Brain pericyte (primary cell): ENCODE measurements at regions not wholly inside any gene's neighbourhood (a gene's known extent, or its start where the extent isn't known, plus 50 kb on each side); places are given as distances from the start of the nearest gene placed in this dataset.

Experiments
- DNase-seq: peaks from one replicate; pipeline ENCODE4 v3.0.0-alpha.2; 2012; ENCODE audit warnings: low read depth, low spot score

- DNase-seq, result no peak
Measured at GRCh38 chr3:34957677-34958076, 681.6 kb upstream of the ARPP21 start.

DNA sequence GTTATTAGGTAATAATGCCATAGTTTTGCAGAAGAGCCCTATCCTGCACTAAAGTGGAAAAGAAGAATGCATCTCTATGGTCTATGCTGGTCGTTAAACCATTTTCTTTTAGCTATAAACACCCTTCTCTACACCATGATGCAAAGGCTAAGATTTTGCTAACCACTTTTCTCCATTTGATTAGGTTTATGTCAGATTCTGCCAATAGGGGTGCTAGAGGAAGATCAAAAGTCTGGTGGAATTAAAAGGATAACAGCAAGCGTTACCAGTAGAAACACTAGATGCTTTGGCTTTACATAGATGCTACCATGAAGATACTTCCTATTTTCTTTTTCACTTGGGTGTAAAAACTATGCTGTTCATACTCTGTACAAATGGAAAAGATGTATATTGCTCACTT is 669.8 kb upstream of the ARPP21 start:
- no peak for DNase-seq

GRCh38 chr3:34972481-34972880 is 666.8 kb upstream of the ARPP21 start:
- no peak for DNase-seq

- DNase-seq, result no peak
Measured at GRCh38 chr3:34973586-34973985, 665.7 kb upstream of the ARPP21 start.

GRCh38 chr3:34983631-34984030 is 655.7 kb upstream of the ARPP21 start:
- DNase-seq, result no peak

GRCh38 chr3:34988296-34988695 is 651.0 kb upstream of the ARPP21 start:
- DNase-seq, result no peak

- no peak for DNase-seq
Measured at GRCh38 chr3:34995796-34996430, 643.4 kb upstream of the ARPP21 start.

DNA sequence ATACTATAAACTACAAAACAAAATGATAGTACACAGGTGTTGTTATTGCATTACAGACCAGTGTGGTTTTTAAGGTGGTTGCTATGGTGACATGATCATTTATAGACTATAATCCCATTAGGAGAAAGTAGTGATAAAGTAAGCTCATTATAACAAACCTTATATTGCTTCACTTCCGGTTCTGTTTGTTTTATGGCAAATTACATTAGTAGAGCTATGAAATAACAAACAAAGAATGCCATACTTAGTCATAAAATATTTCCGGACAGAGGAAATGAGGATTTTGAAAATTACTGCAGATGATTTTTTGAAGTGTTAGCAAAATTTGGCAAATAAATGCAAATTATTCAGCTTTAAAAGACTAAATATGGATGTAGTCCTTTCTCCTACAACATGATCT is 640.4 kb upstream of the ARPP21 start:
- no peak for DNase-seq

- DNase-seq, result no peak
Measured at GRCh38 chr3:35012214-35012613, 627.1 kb upstream of the ARPP21 start.

DNA sequence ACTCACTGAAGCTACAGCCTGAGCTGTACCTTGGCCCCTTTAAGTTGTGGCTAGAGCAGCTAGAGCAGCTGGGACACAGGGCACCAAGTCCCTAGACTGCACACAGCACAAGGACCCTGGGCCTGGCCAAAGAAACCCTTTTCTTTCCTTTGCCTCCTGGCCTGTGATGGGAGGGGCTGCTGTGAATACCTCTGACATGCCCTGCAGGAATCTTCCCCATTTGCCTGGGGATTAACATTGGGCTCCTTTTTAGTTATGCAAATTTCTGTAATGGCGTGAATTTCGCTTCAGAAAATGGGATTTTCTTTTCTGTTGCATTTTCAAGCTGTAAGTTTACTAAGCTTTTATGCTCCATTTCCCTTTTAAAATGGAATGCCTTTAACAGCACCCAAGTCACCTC is 611.2 kb upstream of the ARPP21 start:
- no peak for DNase-seq

DNA sequence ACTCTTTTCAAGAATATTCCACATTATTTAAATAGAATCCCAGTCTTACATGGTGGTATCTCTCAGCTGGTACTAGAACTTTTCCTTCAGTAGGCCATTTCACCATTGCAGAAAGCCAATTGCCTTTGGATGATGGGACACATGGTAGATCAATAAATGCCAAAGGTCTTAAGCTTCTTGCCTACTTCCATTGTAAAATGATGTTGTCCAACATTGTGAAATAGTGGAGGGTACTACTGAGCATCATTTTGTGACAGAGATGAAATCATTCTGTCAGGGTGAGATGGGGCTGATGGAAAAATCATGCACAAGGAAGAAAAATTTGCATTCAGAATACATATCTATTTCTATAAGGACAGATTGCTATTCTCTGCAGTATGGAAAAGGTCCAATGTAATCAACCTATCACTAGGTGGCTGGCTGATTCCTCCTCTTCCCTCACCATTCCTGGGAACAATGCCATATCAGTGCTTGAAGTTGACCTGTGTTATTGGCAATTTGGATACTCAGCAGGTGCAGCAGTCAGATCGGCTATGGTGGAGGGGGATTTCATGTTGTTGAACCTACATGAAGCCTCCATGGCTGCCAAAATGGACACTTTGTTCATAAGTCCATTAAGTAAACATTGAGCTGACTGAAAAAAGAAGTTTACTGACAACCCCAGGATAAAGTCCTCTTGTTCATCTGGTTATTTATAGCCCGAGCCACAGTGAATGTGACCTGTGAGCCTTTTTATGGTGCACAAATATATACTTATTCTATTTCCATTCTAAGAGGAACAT is 596.9 kb upstream of the ARPP21 start:
- DNase-seq, result no peak

GRCh38 chr3:35043040-35043439 is 596.3 kb upstream of the ARPP21 start:
- no peak for DNase-seq

- no peak for DNase-seq
Measured at GRCh38 chr3:35044190-35044589, 595.1 kb upstream of the ARPP21 start.

DNA sequence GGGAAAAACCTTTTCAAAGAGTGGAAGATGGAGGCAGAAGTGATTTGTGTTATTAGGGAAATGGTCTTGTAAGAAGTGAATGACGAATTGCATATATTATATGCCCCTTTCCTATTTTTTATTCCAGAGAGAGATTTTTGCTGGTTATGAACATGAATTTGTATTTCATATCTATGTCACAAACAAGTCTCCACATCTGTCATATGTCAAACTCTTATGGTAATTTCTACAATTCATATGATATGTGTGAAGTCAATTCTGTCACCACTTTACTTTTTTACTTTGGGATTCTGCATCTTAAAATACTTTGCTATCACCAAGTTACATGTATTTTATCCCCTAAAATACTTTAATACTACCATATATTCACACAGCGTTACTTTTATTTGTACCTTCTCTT is 594.2 kb upstream of the ARPP21 start:
- DNase-seq, result no peak

DNA sequence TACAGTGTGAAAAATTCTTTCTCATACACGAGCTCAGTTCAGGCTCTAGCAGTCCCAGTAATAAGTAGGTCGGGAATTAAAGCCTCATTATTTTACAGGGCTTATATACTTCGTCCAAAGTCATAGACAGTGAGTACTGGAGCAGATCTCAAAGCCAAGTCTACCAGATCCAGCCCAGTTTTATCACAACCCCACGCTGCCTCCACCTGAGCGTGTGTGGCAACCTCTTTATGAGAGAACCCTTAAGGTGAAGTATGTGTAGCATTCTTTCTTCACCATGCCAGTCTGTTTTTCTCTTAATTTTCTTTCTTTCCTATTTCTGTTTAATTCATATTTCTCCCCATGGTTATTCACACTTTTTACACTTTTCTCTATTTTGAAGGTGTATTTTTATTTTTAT is 574.6 kb upstream of the ARPP21 start:
- DNase-seq, result no peak

DNA sequence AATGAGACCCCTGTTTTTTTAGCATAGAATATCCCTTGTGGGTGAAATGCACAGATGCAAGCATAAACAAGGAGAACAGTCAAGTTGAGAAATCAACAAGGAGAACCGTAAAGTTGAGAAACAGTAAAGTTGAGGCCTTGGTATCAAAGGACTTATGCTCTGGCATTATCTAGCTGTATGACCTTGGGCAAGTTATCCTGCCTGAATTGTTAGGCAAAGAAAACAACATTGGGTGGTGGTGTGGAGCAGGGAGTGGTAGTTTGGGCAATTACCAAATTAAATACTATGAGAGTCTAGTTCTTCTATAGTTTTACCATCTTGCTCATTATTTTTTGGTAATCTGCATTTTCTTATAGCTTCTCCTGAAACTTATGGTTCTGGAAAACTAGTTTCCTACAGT is 573.4 kb upstream of the ARPP21 start:
- no peak for DNase-seq

- DNase-seq, result no peak
Measured at GRCh38 chr3:35067750-35068149, 571.6 kb upstream of the ARPP21 start.

- DNase-seq, result no peak
Measured at GRCh38 chr3:35070088-35070487, 569.2 kb upstream of the ARPP21 start.

DNA sequence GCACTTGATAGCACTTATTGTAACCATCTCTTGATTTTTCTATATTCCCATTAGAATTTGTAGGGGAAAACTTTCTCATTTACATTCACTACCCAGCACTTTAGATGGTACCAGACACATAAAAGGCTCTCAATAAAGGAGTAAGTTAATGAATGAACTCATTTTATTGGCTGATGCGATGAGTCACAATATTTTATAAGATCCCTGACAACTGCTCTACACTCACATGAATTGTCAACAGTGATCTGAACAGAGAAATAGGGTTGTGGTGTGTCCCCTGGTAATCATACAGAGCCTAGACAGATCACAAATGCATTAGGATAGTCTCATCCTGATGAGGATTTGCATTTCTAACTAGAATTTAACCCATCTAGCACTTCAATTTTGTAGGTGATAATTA is 567.6 kb upstream of the ARPP21 start:
- DNase-seq, result no peak

- DNase-seq, result no peak
Measured at GRCh38 chr3:35078780-35079179, 560.5 kb upstream of the ARPP21 start.

GRCh38 chr3:35079403-35079802 is 559.9 kb upstream of the ARPP21 start:
- no peak for DNase-seq

- no peak for DNase-seq
Measured at GRCh38 chr3:35081899-35082298, 557.4 kb upstream of the ARPP21 start.

DNA sequence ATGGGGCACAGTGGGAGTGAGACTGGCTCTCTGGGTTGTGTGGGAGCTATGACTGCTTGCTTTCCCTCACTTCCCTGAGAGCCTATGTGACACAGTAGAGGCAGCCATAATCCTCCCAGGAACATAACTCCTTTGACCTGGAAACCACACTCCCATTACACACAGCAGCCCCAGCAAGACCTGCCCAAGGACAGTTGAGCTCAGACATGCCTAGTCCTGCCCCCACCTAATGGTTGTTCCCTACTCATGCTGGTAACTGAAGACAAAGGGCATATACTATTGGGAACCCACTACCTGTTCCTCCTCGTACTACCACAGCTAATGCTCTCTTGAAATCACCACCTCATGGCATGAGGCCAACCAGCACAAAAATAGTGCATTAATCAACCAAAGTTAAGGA is 550.4 kb upstream of the ARPP21 start:
- no peak for DNase-seq

GRCh38 chr3:35114686-35115085 is 524.6 kb upstream of the ARPP21 start:
- no peak for DNase-seq
